H1 (cell line): ENCODE measurements at regions not wholly inside any gene's neighbourhood (a gene's known extent, or its start where the extent isn't known, plus 50 kb on each side); places are given as distances from the start of the nearest gene placed in this dataset.

ENCODE experiments used
- CTCF ChIA-PET: fragments of 300-600 bp; sonication (Branson Sonifier 250); formaldehyde crosslinking; loops from one replicate; lab custom pipeline; 2021; ENCODE audit not compliant: partially characterized antibody; lab: Charles Lee
- POLR2A ChIA-PET: fragments of 300-600 bp; sonication (Branson Sonifier 250); formaldehyde crosslinking; loops from one replicate; lab custom pipeline; 2021; ENCODE audit warnings: inconsistent platforms; ENCODE audit not compliant: partially characterized antibody; lab: Charles Lee
- DNase-seq, 2 experiments: peaks; one replicate each; pipeline versions ENCODE4 v3.0.0 to v3.0.0-alpha.2; 2010 to 2022; ENCODE audit warnings: low spot score in 2 of 2, low read depth in 1 of 2, mixed read lengths in 1 of 2
- FAIRE-seq: peaks from 2 replicates; lab custom pipeline; 2011; peaks lifted over from hg19 to GRCh38; lab: Jason Lieb, UNC
- H2AFZ ChIP-seq: 2 replicates; pipeline ENCODE4 v1.8.1; 2012; ENCODE audit warnings: low read length, inconsistent platforms
- H2AK5ac ChIP-seq: 2 replicates; pipeline ENCODE4 v1.6.1; 2013; ENCODE audit warnings: low read depth, low read length
- H2BK120ac ChIP-seq: replicated peaks from 2 replicates; pipeline ENCODE3; 2013; ENCODE audit warnings: low read depth, low read length, inconsistent platforms
- H2BK12ac ChIP-seq: 2 replicates; pipeline ENCODE4 v1.6.1; 2013; ENCODE audit warnings: low read depth, low read length
- H2BK15ac ChIP-seq: 2 replicates; pipeline ENCODE4 v1.6.1; 2013; ENCODE audit warnings: low read length
- H2BK20ac ChIP-seq: 2 replicates; pipeline ENCODE4 v1.6.1; 2013; ENCODE audit warnings: low read length
- H2BK5ac ChIP-seq: 2 replicates; pipeline ENCODE4 v1.6.1; 2013; ENCODE audit warnings: low read depth, low read length
- H3K14ac ChIP-seq: 2 replicates; pipeline ENCODE4 v1.6.1; 2013; ENCODE audit warnings: inconsistent platforms; ENCODE audit not compliant: insufficient read length
- H3K18ac ChIP-seq: 2 replicates; pipeline ENCODE4 v1.6.1; 2013; ENCODE audit warnings: low read length; ENCODE audit errors: extremely low read depth
- H3K23ac ChIP-seq: 2 replicates; pipeline ENCODE4 v1.6.1; 2013; ENCODE audit warnings: inconsistent platforms; ENCODE audit not compliant: insufficient read length
- H3K23me2 ChIP-seq: 2 replicates; pipeline ENCODE4 v1.6.1; 2013; ENCODE audit warnings: low read depth, low read length
- H3K27ac ChIP-seq: 2 replicates; pipeline ENCODE4 v1.6.1; 2011; ENCODE audit warnings: low read depth, low read length, inconsistent platforms
- H3K27me3 ChIP-seq, 4 experiments: replicated peaks in 1 of 4; 1 replicate in 1 of 4; 2 replicates in 3 of 4; pipeline versions ENCODE4 v1.6.1 to v1.8.1; 2011 to 2013; ENCODE audit warnings: low read length in 3 of 4, mild to moderate bottlenecking in 3 of 4, inconsistent platforms in 2 of 4, mixed read lengths in 2 of 4, moderate library complexity in 1 of 4; ENCODE audit not compliant: control insufficient read depth in 3 of 4, insufficient read depth in 3 of 4; ENCODE audit errors: extremely low read depth in 1 of 4
- H3K36me3 ChIP-seq, 4 experiments: 2 replicates each; pipeline versions ENCODE4 v1.6.1 to v1.8.1; 2011 to 2013; ENCODE audit warnings: mild to moderate bottlenecking in 4 of 4, low read length in 3 of 4, moderate library complexity in 2 of 4, control low read depth in 1 of 4, inconsistent platforms in 1 of 4; ENCODE audit not compliant: insufficient read depth in 4 of 4, control insufficient read depth in 2 of 4
- H3K4ac ChIP-seq: replicated peaks from 2 replicates; pipeline ENCODE3; 2013; ENCODE audit warnings: low read length, low read depth, mixed read lengths, inconsistent platforms; ENCODE audit not compliant: insufficient read length
- H3K4me1 ChIP-seq, 4 experiments: replicated peaks in 1 of 4; 1 replicate in 1 of 4; 2 replicates in 3 of 4; pipeline versions ENCODE4 v1.6.1 to v1.8.1; 2011 to 2013; ENCODE audit warnings: low read length in 3 of 4, inconsistent platforms in 2 of 4, mixed read lengths in 1 of 4; ENCODE audit not compliant: insufficient read depth in 4 of 4, control insufficient read depth in 3 of 4
- H3K4me2 ChIP-seq, 2 experiments: 2 replicates each; pipeline versions ENCODE4 v1.6.1 to v1.8.1; 2011 to 2013; ENCODE audit warnings: low read depth in 2 of 2, low read length in 2 of 2, control low read depth in 1 of 2, inconsistent platforms in 1 of 2, mild to moderate bottlenecking in 1 of 2; ENCODE audit not compliant: insufficient read depth in 1 of 2
- H3K4me3 ChIP-seq, 4 experiments: fragments of 200-600, 300-600 bp in 1 of 4; sonication (generic), shearing (Covaris generic), sonication (Bioruptor Twin) in 1 of 4; 2 replicates each; pipeline versions ENCODE4 v1.5.1 to v1.8.1; 2011 to 2016; ENCODE audit warnings: low read length in 4 of 4, low read depth in 3 of 4, control low read depth in 2 of 4, inconsistent platforms in 2 of 4, mild to moderate bottlenecking in 2 of 4, mixed read lengths in 1 of 4, moderate library complexity in 1 of 4; ENCODE audit not compliant: insufficient read depth in 2 of 4; ENCODE audit errors: extremely low read depth in 1 of 4
- H3K56ac ChIP-seq: replicated peaks from 2 replicates; pipeline ENCODE3; 2013; ENCODE audit warnings: low read depth, mild to moderate bottlenecking, mixed read lengths, low read length, inconsistent platforms; ENCODE audit not compliant: insufficient read length
- H3K79me1 ChIP-seq: 2 replicates; pipeline ENCODE4 v1.6.1; 2013; ENCODE audit warnings: low read depth, low read length, control low read depth
- H3K79me2 ChIP-seq, 2 experiments: 2 replicates each; pipeline versions ENCODE4 v1.6.1 to v1.8.1; 2012 to 2013; ENCODE audit warnings: low read length in 2 of 2, mild to moderate bottlenecking in 2 of 2, inconsistent platforms in 1 of 2; ENCODE audit not compliant: insufficient read depth in 2 of 2, control insufficient read depth in 1 of 2
- H3K9ac ChIP-seq, 4 experiments: replicated peaks in 1 of 4; 1 replicate in 1 of 4; 2 replicates in 3 of 4; pipeline versions ENCODE4 v1.6.1 to v1.8.1; 2011 to 2013; ENCODE audit warnings: low read depth in 3 of 4, low read length in 3 of 4, control low read depth in 2 of 4, mild to moderate bottlenecking in 2 of 4, moderate library complexity in 2 of 4, inconsistent platforms in 1 of 4; ENCODE audit errors: extremely low read depth in 1 of 4
- H3K9me3 ChIP-seq, 2 experiments: 2 replicates each; pipeline versions ENCODE4 v1.6.1 to v1.8.1; 2012 to 2013; ENCODE audit warnings: mild to moderate bottlenecking in 2 of 2, moderate library complexity in 2 of 2, control low read depth in 1 of 2, inconsistent platforms in 1 of 2, low read depth in 1 of 2, low read length in 1 of 2, mixed read lengths in 1 of 2; ENCODE audit not compliant: insufficient read depth in 2 of 2
- H4K20me1 ChIP-seq, 2 experiments: replicated peaks in 1 of 2; 2 replicates each; pipeline versions ENCODE3 to v1.8.1; 2011 to 2013; ENCODE audit warnings: inconsistent platforms in 2 of 2, low read length in 2 of 2, mild to moderate bottlenecking in 1 of 2; ENCODE audit not compliant: insufficient read depth in 2 of 2, control insufficient read depth in 1 of 2
- H4K5ac ChIP-seq: 2 replicates; pipeline ENCODE4 v1.6.1; 2013; ENCODE audit warnings: low read length, low read depth, mixed read lengths, inconsistent platforms; ENCODE audit not compliant: insufficient read length
- H4K8ac ChIP-seq: 2 replicates; pipeline ENCODE4 v1.8.0; 2013; ENCODE audit warnings: mild to moderate bottlenecking, moderate library complexity, low read length, inconsistent platforms; ENCODE audit not compliant: insufficient read depth; ENCODE audit errors: extremely low read depth
- H4K91ac ChIP-seq: replicated peaks from 2 replicates; pipeline ENCODE3; 2013; ENCODE audit warnings: low read length, mixed read lengths, inconsistent platforms; ENCODE audit not compliant: insufficient read length
- CBX8 ChIP-seq: fragments of 300-800, 300-1000 bp; sonication (generic); IDR thresholded peaks from 2 replicates; pipeline ENCODE4 v1.7.1; 2016; ENCODE audit warnings: low read depth, low read length, borderline replicate concordance
- CEBPB ChIP-seq: IDR thresholded peaks from 2 replicates; pipeline ENCODE4 v1.6.1; 2012; ENCODE audit warnings: low read depth, low read length
- CTBP2 ChIP-seq: IDR thresholded peaks from 2 replicates; pipeline ENCODE4 v1.7.0; 2011; ENCODE audit warnings: borderline replicate concordance, mild to moderate bottlenecking, moderate library complexity, mixed read lengths, low read length; ENCODE audit not compliant: insufficient read depth, insufficient read length
- E2F6 ChIP-seq: IDR thresholded peaks from 2 replicates; pipeline ENCODE4 v1.6.1; 2012; ENCODE audit warnings: inconsistent platforms
- GABPA ChIP-seq: IDR thresholded peaks from 2 replicates; pipeline ENCODE4 v1.6.1; 2011; ENCODE audit warnings: mild to moderate bottlenecking, low read length, moderate library complexity, borderline replicate concordance; ENCODE audit not compliant: insufficient read depth
- KDM4A ChIP-seq: IDR thresholded peaks from one replicate; pipeline ENCODE4 v1.7.1; 2012; ENCODE audit warnings: low read depth, mild to moderate bottlenecking, moderate library complexity, low read length, inconsistent platforms; ENCODE audit not compliant: severe bottlenecking
- POLR2AphosphoS5 ChIP-seq: IDR thresholded peaks from 2 replicates; pipeline ENCODE4 v1.6.1; 2011; ENCODE audit warnings: low read depth, low read length
- POU5F1 ChIP-seq: IDR thresholded peaks from 2 replicates; pipeline ENCODE4 v1.6.1; 2011; ENCODE audit warnings: low read depth, mild to moderate bottlenecking, low read length, moderate library complexity
- RBBP5 ChIP-seq: IDR thresholded peaks from 2 replicates; pipeline ENCODE4 v1.7.1; 2012; ENCODE audit warnings: low read depth, mild to moderate bottlenecking, inconsistent platforms, low read length, moderate library complexity, borderline replicate concordance
- SP2 ChIP-seq: IDR thresholded peaks from 2 replicates; pipeline ENCODE4 v1.6.1; 2012; ENCODE audit warnings: mild to moderate bottlenecking, low read length, inconsistent platforms
- TCF12 ChIP-seq: IDR thresholded peaks from 2 replicates; pipeline ENCODE4 v1.6.1; 2011; ENCODE audit warnings: low read depth, mild to moderate bottlenecking, low read length
- WGBS, 2 experiments: shearing (Covaris generic) in 1 of 2; methylation state at CpG; one replicate each; pipeline versions ENCODE4 v1.1.6 to v1.1.7; 2013 to 2015; ENCODE audit warnings: low lambda C conversion rate in 2 of 2, mixed read lengths in 2 of 2, inconsistent platforms in 1 of 2, low coverage in 1 of 2, missing lambda C conversion rate in 1 of 2; ENCODE audit not compliant: insufficient replicate concordance in 2 of 2, insufficient coverage in 1 of 2, insufficient read length in 1 of 2; ENCODE audit errors: extremely low coverage in 1 of 2, missing lambda C conversion rate in 1 of 2; 5-methylcytosine and 5-hydroxymethylcytosine counted together
- TF ChIP-seq, protein P1 (sequence below): IDR thresholded peaks from 2 replicates; pipeline ENCODE4 v1.6.1; 2012; ENCODE audit warnings: low read length, inconsistent platforms

DNA sequence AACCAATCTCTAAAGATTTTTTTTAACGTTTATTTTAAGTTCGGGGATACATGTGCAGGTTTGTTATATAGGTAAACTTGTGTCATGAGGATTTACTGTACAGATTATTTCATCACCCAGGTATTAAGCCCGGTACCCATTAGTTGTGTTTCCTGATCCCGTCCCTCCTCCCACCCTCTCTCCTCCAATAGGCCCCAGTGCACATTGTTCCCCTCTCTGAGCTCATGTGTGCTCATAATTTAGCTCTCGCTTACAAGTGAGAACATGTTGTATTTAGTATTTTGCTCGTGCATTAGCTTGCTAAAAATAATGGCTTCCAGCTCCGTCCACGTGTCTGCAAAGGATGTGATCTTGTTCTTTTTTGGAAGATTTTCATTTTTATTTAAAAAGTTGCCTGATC lies 2309.4 kb upstream of the AGA start:
- no peak overlapping the region for H3K27ac ChIP-seq
- no peaks in the 10 kb centered on the region for H3K4me1 ChIP-seq
- no peak overlapping the region for H2AFZ ChIP-seq
- no peak overlapping the region for H4K91ac ChIP-seq
- H4K20me1 ChIP-seq, result no peaks in the 10 kb centered on the region
- H3K4ac ChIP-seq, result no peak overlapping the region
- H2BK20ac ChIP-seq, result no peak overlapping the region
- no peak overlapping the region for H3K4me3 ChIP-seq
- no peaks in the 10 kb centered on the region for H3K27me3 ChIP-seq
- no peak overlapping the region for H2BK5ac ChIP-seq
- FAIRE-seq, result no peak
- no peak overlapping the region for H4K8ac ChIP-seq
- no peaks in the 10 kb centered on the region for H3K79me2 ChIP-seq
- H3K79me1 ChIP-seq, result no peaks in the 10 kb centered on the region
- H4K5ac ChIP-seq, result no peak overlapping the region
- ChIA-PET CTCF (no interaction called here), POLR2A (no interaction called here)
- 78% methylated on average over 8 of the region's 8 CpGs; no CpG with 5 or more reads in 1 of the 2 experiments for WGBS, 2 experiments
- H2BK15ac ChIP-seq, result no peak overlapping the region
- no peak overlapping the region for H2BK120ac ChIP-seq
- H3K14ac ChIP-seq, result no peak overlapping the region
- no peak overlapping the region for H3K4me2 ChIP-seq
- DNase-seq, result no peak
- no peaks in the 10 kb centered on the region for H3K23me2 ChIP-seq
- H3K9ac ChIP-seq, result no peak overlapping the region
- H2AK5ac ChIP-seq, result no peak overlapping the region
- no peaks in the 10 kb centered on the region for H3K9me3 ChIP-seq
- no peak overlapping the region for H3K23ac ChIP-seq
- H3K56ac ChIP-seq, result no peak overlapping the region
- no peaks in the 10 kb centered on the region for H3K36me3 ChIP-seq
- H2BK12ac ChIP-seq, result no peak overlapping the region
- no peak overlapping the region for H3K18ac ChIP-seq
- TF ChIP-seq, protein P1, sequence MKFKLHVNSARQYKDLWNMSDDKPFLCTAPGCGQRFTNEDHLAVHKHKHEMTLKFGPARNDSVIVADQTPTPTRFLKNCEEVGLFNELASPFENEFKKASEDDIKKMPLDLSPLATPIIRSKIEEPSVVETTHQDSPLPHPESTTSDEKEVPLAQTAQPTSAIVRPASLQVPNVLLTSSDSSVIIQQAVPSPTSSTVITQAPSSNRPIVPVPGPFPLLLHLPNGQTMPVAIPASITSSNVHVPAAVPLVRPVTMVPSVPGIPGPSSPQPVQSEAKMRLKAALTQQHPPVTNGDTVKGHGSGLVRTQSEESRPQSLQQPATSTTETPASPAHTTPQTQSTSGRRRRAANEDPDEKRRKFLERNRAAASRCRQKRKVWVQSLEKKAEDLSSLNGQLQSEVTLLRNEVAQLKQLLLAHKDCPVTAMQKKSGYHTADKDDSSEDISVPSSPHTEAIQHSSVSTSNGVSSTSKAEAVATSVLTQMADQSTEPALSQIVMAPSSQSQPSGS, result no peak
- no peak for TF ChIP-seq CBX8
- no peak for TF ChIP-seq RBBP5
- TF ChIP-seq GABPA, result no peak
- TF ChIP-seq CTBP2, result no peak
- TF ChIP-seq POU5F1, result no peak
- TF ChIP-seq SP2, result no peak
- no peak for TF ChIP-seq POLR2AphosphoS5
- TF ChIP-seq E2F6, result no peak
- no peak for TF ChIP-seq KDM4A
- TF ChIP-seq TCF12, result no peak
- no peak for TF ChIP-seq CEBPB
